A673 (cell line): ENCODE measurements at regions not wholly inside any gene's neighbourhood (a gene's known extent, or its start where the extent isn't known, plus 50 kb on each side); places are given as distances from the start of the nearest gene placed in this dataset.
"Not testable (repeated sequence)": the region's sequence is repeated elsewhere in the genome, so short reads cannot be mapped to it uniquely, and the experiment has no call there.

Source experiments
- BruUV-seq: library from RNA; stranded (reverse); fragments of 400-500 nt; replicated peaks from 2 replicates; lab custom pipeline; 2021; lab: Mats Ljungman, UMichigan
- CTCF ChIA-PET: fragments of 300-600 bp; sonication (Branson Sonifier 250); formaldehyde crosslinking; loops from one replicate; lab custom pipeline; 2022; ENCODE audit warnings: antibody characterized with exemption; lab: Charles Lee
- POLR2A ChIA-PET: fragments of 300-600 bp; sonication (Branson Sonifier 250); formaldehyde crosslinking; loops from one replicate; lab custom pipeline; 2022; ENCODE audit warnings: antibody characterized with exemption; ENCODE audit not compliant: low non-redundant PET; lab: Charles Lee
- DNase-seq: peaks from one replicate; pipeline ENCODE4 v3.0.0-alpha.2; 2015; ENCODE audit warnings: low spot score
- H3K27ac ChIP-seq: fragments of 200-600 bp; sonication (generic); 2 replicates; pipeline ENCODE4 v1.5.1; 2016; ENCODE audit warnings: mixed run types, low read depth, mild to moderate bottlenecking, mixed read lengths, antibody characterized with exemption, low read length; ENCODE audit not compliant: poor library complexity, severe bottlenecking
- H3K27me3 ChIP-seq: fragments of 200-600 bp; sonication (generic); replicated peaks from 2 replicates; pipeline ENCODE4 v1.6.1; 2017; ENCODE audit warnings: mixed run types, low read depth, mild to moderate bottlenecking, mixed read lengths, antibody characterized with exemption, low read length; ENCODE audit not compliant: insufficient read depth, poor library complexity
- H3K36me3 ChIP-seq: fragments of 200-600 bp; sonication (generic); 2 replicates; pipeline ENCODE4 v1.6.1; 2016; ENCODE audit warnings: mixed run types, mild to moderate bottlenecking, mixed read lengths, antibody characterized with exemption, low read length; ENCODE audit not compliant: insufficient read depth, poor library complexity, severe bottlenecking
- H3K4me1 ChIP-seq: fragments of 200-600 bp; sonication (generic); 2 replicates; pipeline ENCODE4 v1.6.1; 2017; ENCODE audit warnings: mixed run types, mild to moderate bottlenecking, mixed read lengths, antibody characterized with exemption, low read length; ENCODE audit not compliant: insufficient read depth, poor library complexity, severe bottlenecking
- H3K4me3 ChIP-seq: fragments of 200-600 bp; sonication (generic); 2 replicates; pipeline ENCODE4 v1.5.1; 2016; ENCODE audit warnings: low read depth, mixed run types, mild to moderate bottlenecking, mixed read lengths, low read length; ENCODE audit not compliant: poor library complexity, severe bottlenecking
- H3K9me3 ChIP-seq: fragments of 200-600 bp; sonication (generic); 2 replicates; pipeline ENCODE4 v1.6.1; 2016; ENCODE audit warnings: mixed run types, low read depth, mild to moderate bottlenecking, mixed read lengths, antibody characterized with exemption, low read length; ENCODE audit not compliant: poor library complexity, severe bottlenecking
- CTCF ChIP-seq: fragments of 300-800, 200-600 bp; sonication (generic); conservative IDR thresholded peaks from 2 replicates; pipeline ENCODE4 v1.5.1; 2017; ENCODE audit warnings: low read depth, mild to moderate bottlenecking, antibody characterized with exemption, low read length, moderate library complexity, mixed read lengths
- EZH2 ChIP-seq: fragments of 200-600 bp; sonication (generic); IDR thresholded peaks from 2 replicates; pipeline ENCODE4 v1.6.1; 2017; ENCODE audit warnings: borderline replicate concordance, low read depth, mild to moderate bottlenecking, mixed read lengths, antibody characterized with exemption, low read length; ENCODE audit not compliant: poor library complexity, severe bottlenecking
- intact Hi-C: fragments of 100-400 bp; cut with micrococcal nuclease; formaldehyde crosslinking; loops from one replicate; pipeline ENCODE4 v1.10.0; 2022; ENCODE audit not compliant: unreplicated experiment

- DNase-seq = no peak
- Histone ChIP-seq H3K27me3 (no peaks in the 10 kb centered on the region), H3K9me3 (no peaks in the 10 kb centered on the region), H3K27ac (no peak overlapping the region), H3K4me3 (no peak overlapping the region), H3K36me3 (no peaks in the 10 kb centered on the region), H3K4me1 (no peaks in the 10 kb centered on the region)
- TF ChIP-seq CTCF (no peak), EZH2 (no peak)
- ChIA-PET POLR2A (no interaction called here), CTCF (no interaction called here)
- no TSS peak for BruUV-seq
- intact Hi-C loops = no loop called here
These were observed 114.7 kb upstream of the KLHL1 start for GRCh38 chr13:70222926-70223325.

- Histone ChIP-seq H3K4me1 (no peaks in the 10 kb centered on the region), H3K27ac (no peak overlapping the region), H3K27me3 (no peaks in the 10 kb centered on the region), H3K4me3 (no peak overlapping the region), H3K9me3 (no peaks in the 10 kb centered on the region), H3K36me3 (no peaks in the 10 kb centered on the region)
- POLR2A ChIA-PET = no interaction called here
- intact Hi-C loops = no loop called here
- TF ChIP-seq EZH2 (no peak), CTCF (no peak)
- BruUV-seq = no TSS peak
- CTCF ChIA-PET = no interaction called here
- DNase-seq = no peak
These were observed 110.4 kb upstream of the KLHL1 start for GRCh38 chr13:70218618-70219017.

GRCh38 chr13:70208968-70209367 is 100.7 kb upstream of the KLHL1 start:
- H3K9me3 ChIP-seq, H3K27me3 ChIP-seq, H3K36me3 ChIP-seq, BruUV-seq, H3K27ac ChIP-seq, intact Hi-C loops, H3K4me3 ChIP-seq, DNase-seq, CTCF ChIA-PET, H3K4me1 ChIP-seq, POLR2A ChIA-PET: not testable (repeated sequence)

- ChIA-PET POLR2A (no interaction called here), CTCF (no interaction called here)
- DNase-seq = no peak
- Histone ChIP-seq H3K4me1 (no peaks in the 10 kb centered on the region), H3K4me3 (no peak overlapping the region), H3K27ac (no peak overlapping the region), H3K27me3 (no peaks in the 10 kb centered on the region), H3K36me3 (no peaks in the 10 kb centered on the region), H3K9me3 (no peaks in the 10 kb centered on the region)
- BruUV-seq = no TSS peak
- intact Hi-C loops = no loop called here
- TF ChIP-seq CTCF (no peak), EZH2 (no peak)
These were observed 98.4 kb upstream of the KLHL1 start for GRCh38 chr13:70206671-70207070.
